PC-9 (cell line): ENCODE measurements at regions not wholly inside any gene's neighbourhood (a gene's known extent, or its start where the extent isn't known, plus 50 kb on each side); places are given as distances from the start of the nearest gene placed in this dataset.

ENCODE experiments used
- BruUV-seq: library from RNA; stranded (reverse); fragments of 400-500 nt; replicated peaks from 2 replicates; lab custom pipeline; 2021; lab: Mats Ljungman, UMichigan
- CTCF ChIA-PET: fragments of 300-600 bp; sonication (Branson Sonifier 250); formaldehyde crosslinking; loops from one replicate; lab custom pipeline; 2022; ENCODE audit warnings: antibody characterized with exemption; lab: Charles Lee
- POLR2A ChIA-PET: fragments of 300-600 bp; sonication (Branson Sonifier 250); formaldehyde crosslinking; loops from one replicate; lab custom pipeline; 2022; ENCODE audit warnings: antibody characterized with exemption; ENCODE audit not compliant: unreplicated experiment; lab: Charles Lee
- DNase-seq, 2 experiments: peaks; one replicate each; pipeline versions ENCODE4 v3.0.0 to v3.0.0-alpha.2; 2015 to 2022; ENCODE audit warnings: mixed read lengths in 1 of 2
- H2AFZ ChIP-seq: fragments of 200-600 bp; sonication (generic); 2 replicates; pipeline ENCODE4 v1.8.1; 2017; ENCODE audit warnings: antibody characterized with exemption
- H3F3A ChIP-seq: fragments of 200-600 bp; sonication (generic); 2 replicates; pipeline ENCODE4 v1.8.1; 2017; ENCODE audit warnings: antibody characterized with exemption, mild to moderate bottlenecking, low read depth; ENCODE audit not compliant: insufficient read depth
- H3K27ac ChIP-seq: fragments of 200-600 bp; sonication (generic); 2 replicates; pipeline ENCODE4 v1.6.1; 2016; ENCODE audit warnings: mixed run types
- H3K27me3 ChIP-seq: fragments of 200-600 bp; sonication (generic); 2 replicates; pipeline ENCODE4 v1.6.1; 2016; ENCODE audit warnings: low read depth, mixed run types; ENCODE audit not compliant: insufficient read depth
- H3K36me3 ChIP-seq: fragments of 200-600 bp; sonication (generic); 2 replicates; pipeline ENCODE4 v1.6.1; 2016; ENCODE audit warnings: low read depth, mixed run types
- H3K4me1 ChIP-seq: fragments of 200-600 bp; sonication (generic); replicated peaks from 2 replicates; pipeline ENCODE4 v1.6.1; 2016; ENCODE audit warnings: mixed run types; ENCODE audit not compliant: insufficient read depth
- H3K4me2 ChIP-seq: fragments of 200-600 bp; sonication (generic); 2 replicates; pipeline ENCODE4 v1.6.1; 2017; ENCODE audit warnings: mixed run types
- H3K4me3 ChIP-seq: fragments of 200-600 bp; sonication (generic); 2 replicates; pipeline ENCODE4 v1.6.1; 2016; ENCODE audit warnings: mixed run types
- H3K79me2 ChIP-seq: fragments of 200-600 bp; sonication (generic); 2 replicates; pipeline ENCODE4 v1.6.1; 2017; ENCODE audit warnings: low read depth, mixed run types
- H3K9me2 ChIP-seq: fragments of 200-600 bp; sonication (generic); 2 replicates; pipeline ENCODE4 v1.8.1; 2017; ENCODE audit warnings: mild to moderate bottlenecking; ENCODE audit not compliant: insufficient read depth
- H3K9me3 ChIP-seq: fragments of 200-600 bp; sonication (generic); 2 replicates; pipeline ENCODE4 v1.8.1; 2016; ENCODE audit warnings: low read depth; ENCODE audit not compliant: insufficient read depth
- H4K20me1 ChIP-seq: fragments of 200-600 bp; sonication (generic); 2 replicates; pipeline ENCODE4 v1.8.1; 2017; ENCODE audit not compliant: insufficient read depth
- EZH2 ChIP-seq: fragments of 200-600 bp; sonication (generic); IDR thresholded peaks from 2 replicates; pipeline ENCODE4 v1.8.0; 2017; ENCODE audit warnings: antibody characterized with exemption, low read depth
- intact Hi-C: fragments of 100-400 bp; cut with micrococcal nuclease; formaldehyde crosslinking; loops from one replicate; pipeline ENCODE4 v1.10.0; 2022; ENCODE audit not compliant: unreplicated experiment
- TF ChIP-seq, protein P1 (sequence below): fragments of 200-600 bp; sonication (generic); conservative IDR thresholded peaks from 2 replicates; pipeline ENCODE4 v1.6.1; 2017; ENCODE audit warnings: mixed run types, antibody characterized with exemption, mild to moderate bottlenecking, moderate library complexity

DNA sequence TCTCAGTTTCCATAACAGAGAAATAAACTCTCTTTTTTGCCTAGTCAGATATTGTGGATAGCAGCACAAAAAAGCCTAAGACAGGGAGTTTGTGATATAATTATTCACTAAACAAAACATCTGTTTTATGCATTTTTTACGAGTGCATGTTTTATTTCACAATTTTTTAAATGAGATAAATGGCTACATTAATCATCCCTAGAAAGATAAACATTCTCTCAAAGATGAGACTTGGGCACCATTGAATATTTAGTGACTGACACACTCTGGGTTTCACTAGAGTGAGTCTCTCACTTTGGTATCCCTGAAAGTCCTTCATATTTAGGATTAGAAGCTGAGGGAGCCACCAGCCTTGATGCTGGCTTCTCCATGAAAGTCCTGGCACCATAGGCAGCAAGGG is 74.3 kb upstream of the LRCH1 start:
- POLR2A ChIA-PET, result no interaction called here
- BruUV-seq, result no TSS peak

DNA sequence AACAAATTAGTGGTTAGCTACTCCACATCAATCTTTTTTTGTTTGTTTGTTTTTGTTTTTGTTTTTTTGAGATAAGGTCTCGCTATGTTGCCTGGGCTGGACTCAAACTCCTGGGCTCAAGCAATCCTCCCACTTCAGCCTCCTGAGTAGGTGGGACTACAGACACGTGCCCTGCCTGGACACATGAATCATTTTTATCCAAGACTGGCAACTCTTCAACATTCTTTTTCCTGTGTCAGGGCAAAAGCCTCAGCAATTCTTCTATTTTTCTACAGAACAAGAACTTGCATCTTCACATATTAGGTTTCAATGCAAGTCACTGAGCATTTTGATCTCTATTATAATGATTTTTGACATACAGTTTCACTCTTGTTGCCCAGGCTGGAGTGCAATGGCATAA is 76.8 kb upstream of the LRCH1 start:
- TF ChIP-seq EZH2, result no peak
- TF ChIP-seq, protein P1, sequence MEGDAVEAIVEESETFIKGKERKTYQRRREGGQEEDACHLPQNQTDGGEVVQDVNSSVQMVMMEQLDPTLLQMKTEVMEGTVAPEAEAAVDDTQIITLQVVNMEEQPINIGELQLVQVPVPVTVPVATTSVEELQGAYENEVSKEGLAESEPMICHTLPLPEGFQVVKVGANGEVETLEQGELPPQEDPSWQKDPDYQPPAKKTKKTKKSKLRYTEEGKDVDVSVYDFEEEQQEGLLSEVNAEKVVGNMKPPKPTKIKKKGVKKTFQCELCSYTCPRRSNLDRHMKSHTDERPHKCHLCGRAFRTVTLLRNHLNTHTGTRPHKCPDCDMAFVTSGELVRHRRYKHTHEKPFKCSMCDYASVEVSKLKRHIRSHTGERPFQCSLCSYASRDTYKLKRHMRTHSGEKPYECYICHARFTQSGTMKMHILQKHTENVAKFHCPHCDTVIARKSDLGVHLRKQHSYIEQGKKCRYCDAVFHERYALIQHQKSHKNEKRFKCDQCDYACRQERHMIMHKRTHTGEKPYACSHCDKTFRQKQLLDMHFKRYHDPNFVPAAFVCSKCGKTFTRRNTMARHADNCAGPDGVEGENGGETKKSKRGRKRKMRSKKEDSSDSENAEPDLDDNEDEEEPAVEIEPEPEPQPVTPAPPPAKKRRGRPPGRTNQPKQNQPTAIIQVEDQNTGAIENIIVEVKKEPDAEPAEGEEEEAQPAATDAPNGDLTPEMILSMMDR, result no peak

More for the DNA sequence above, 74.3 kb upstream of the LRCH1 start:
- Histone ChIP-seq H3K79me2 (no peaks in the 10 kb centered on the region), H3K4me2 (no peak overlapping the region), H3K4me3 (no peak overlapping the region), H4K20me1 (no peaks in the 10 kb centered on the region), H3K9me3 (no peaks in the 10 kb centered on the region), H3F3A (no peaks in the 10 kb centered on the region), H3K27me3 (no peaks in the 10 kb centered on the region), H3K36me3 (no peaks in the 10 kb centered on the region), H3K9me2 (no peaks in the 10 kb centered on the region; the same call in 1 of the 2 replicates), H3K27ac (no peak overlapping the region), H3K4me1 (no peaks in the 10 kb centered on the region), H2AFZ (no peak overlapping the region)
- CTCF ChIA-PET, result no interaction called here
- no peak for DNase-seq
- intact Hi-C loops, result no loop called here
- TF ChIP-seq EZH2, result no peak
- TF ChIP-seq, protein P1, result no peak

DNA sequence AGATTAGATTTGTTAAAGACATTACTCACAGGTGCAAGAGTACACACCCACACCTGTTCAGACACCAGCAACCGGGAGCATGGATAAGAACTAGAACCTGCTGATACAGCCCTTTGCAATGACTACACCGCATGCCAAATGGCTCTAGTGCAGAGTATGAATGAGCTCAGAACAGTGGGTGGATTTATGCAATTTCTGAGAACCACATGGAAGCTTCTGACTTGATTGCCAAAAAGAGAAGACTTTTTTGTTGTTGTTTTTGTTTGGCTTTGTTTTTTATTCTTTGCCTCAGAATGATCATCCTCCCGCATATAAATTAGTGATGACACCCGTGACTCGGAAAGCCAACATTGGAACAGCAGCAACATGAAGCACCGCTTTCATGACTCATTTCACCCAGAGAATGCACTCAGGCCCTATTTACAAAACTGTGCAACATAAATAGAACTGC is 77.4 kb upstream of the LRCH1 start:
- Histone ChIP-seq H3K9me3 (no peaks in the 10 kb centered on the region), H3K79me2 (no peaks in the 10 kb centered on the region), H3K9me2 (no peaks in the 10 kb centered on the region), H3K36me3 (no peaks in the 10 kb centered on the region), H3K4me1 (no peaks in the 10 kb centered on the region), H3K27ac (no peak overlapping the region), H2AFZ (no peak overlapping the region), H3K4me3 (no peak overlapping the region), H3K4me2 (no peak overlapping the region), H3K27me3 (no peaks in the 10 kb centered on the region), H4K20me1 (no peaks in the 10 kb centered on the region), H3F3A (no peaks in the 10 kb centered on the region)
- BruUV-seq, result no TSS peak
- TF ChIP-seq EZH2, result no peak
- TF ChIP-seq, protein P1, result no peak
- intact Hi-C loops, result no loop called here
- CTCF ChIA-PET, result no interaction called here
- POLR2A ChIA-PET, result interaction anchor here (0.6 kb wide), 1 partner anchor 64 kb away, joined by 4 read pairs; no protein-coding TSS in a partner anchor
- no peak for DNase-seq

More for the DNA sequence above, 76.8 kb upstream of the LRCH1 start:
- Histone ChIP-seq H3K79me2 (no peaks in the 10 kb centered on the region), H3K9me2 (no peaks in the 10 kb centered on the region), H3K9me3 (no peaks in the 10 kb centered on the region), H3K27me3 (no peaks in the 10 kb centered on the region), H3K4me3 (no peak overlapping the region), H4K20me1 (no peaks in the 10 kb centered on the region), H3K27ac (no peak overlapping the region), H3K4me2 (no peak overlapping the region), H3K36me3 (no peaks in the 10 kb centered on the region), H2AFZ (no peak overlapping the region), H3K4me1 (no peaks in the 10 kb centered on the region), H3F3A (no peaks in the 10 kb centered on the region)
- DNase-seq, result no peak
- ChIA-PET POLR2A (interaction anchor here (0.6 kb wide), 1 partner anchor 63 kb away, joined by 4 read pairs; no protein-coding TSS in a partner anchor), CTCF (no interaction called here)
- intact Hi-C loops, result no loop called here
- BruUV-seq, result no TSS peak
